HG03108 (cell line): ENCODE measurements at regions not wholly inside any gene's neighbourhood (a gene's known extent, or its start where the extent isn't known, plus 50 kb on each side); places are given as distances from the start of the nearest gene placed in this dataset.

Experiments
- ATAC-seq: cut with Tn5 transposase; IDR thresholded peaks from one replicate; pipeline ENCODE4 v1.9.1; 2021; ENCODE audit warnings: moderate library complexity; ENCODE audit not compliant: unreplicated experiment

GRCh38 chr10:104505521-104506042, 135.5 kb upstream of the SORCS3 start:
- ATAC-seq = no peak

- ATAC-seq = no peak
These were observed 131.1 kb upstream of the SORCS3 start for GRCh38 chr10:104509981-104510380.

DNA sequence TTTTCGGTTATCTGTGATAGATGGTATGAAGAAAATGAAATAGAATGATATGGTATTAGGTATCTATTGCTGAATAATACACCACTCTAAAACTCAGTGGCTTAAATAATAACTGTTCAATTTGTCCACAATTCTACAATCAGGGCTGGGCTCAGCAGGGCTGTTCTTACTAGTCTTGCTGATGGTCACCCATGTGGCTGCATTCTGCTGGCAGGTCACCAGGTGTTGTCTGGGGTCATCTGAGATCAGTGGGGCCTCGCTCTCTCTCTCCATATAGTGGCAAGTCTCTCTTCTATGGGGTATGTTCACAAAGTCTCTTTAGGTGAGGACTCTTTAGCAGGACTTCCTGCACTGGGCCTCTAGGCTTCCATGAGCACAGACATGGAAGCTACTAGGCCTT, 130.4 kb upstream of the SORCS3 start:
- no peak for ATAC-seq

GRCh38 chr10:104512800-104513199, 128.3 kb upstream of the SORCS3 start:
- ATAC-seq = no peak

- ATAC-seq = no peak
These were observed 125.4 kb upstream of the SORCS3 start for GRCh38 chr10:104515678-104516199.

DNA sequence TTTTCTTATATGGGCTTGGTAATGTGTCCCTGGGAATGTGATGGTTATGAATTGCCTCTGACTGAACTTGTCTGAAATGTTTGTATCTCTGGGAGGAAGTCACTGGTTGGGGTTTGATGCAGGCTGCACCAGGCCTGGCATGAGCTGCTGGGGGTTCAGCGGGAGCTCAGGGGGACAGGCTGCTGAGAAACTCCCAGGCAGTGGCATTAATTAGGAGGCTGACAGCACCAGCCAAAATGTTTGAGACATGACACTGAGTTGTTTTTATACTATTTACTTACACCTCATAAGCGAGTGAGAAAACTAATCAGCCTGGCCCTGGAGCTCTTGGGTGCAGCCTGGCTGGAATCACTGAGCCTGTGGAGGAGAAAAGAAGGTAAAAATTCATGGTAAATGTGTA, 124.1 kb upstream of the SORCS3 start:
- ATAC-seq = no peak

GRCh38 chr10:104517946-104518345, 123.1 kb upstream of the SORCS3 start:
- no peak for ATAC-seq

- ATAC-seq = no peak
These were observed 122.2 kb upstream of the SORCS3 start for GRCh38 chr10:104518891-104519290.

DNA sequence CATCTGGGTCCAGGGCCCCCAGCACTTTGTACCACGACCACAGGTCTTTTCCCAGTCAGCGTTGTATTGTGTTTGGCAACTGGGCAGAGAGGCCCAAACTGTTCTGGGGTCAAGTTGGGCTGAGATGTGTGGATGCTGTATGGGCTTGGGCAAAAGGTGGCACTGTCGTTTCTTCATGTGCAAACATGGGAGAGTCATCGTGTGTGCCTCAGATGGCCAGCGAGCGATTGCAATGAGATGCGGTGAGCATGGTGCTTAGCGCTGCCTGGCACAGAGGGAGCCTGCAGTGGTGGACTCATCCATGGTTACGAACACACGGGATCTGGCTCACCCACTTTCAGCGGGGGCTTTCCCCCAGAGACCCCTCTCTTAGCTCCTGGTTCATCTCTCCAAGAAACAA, 120.4 kb upstream of the SORCS3 start:
- ATAC-seq = no peak

DNA sequence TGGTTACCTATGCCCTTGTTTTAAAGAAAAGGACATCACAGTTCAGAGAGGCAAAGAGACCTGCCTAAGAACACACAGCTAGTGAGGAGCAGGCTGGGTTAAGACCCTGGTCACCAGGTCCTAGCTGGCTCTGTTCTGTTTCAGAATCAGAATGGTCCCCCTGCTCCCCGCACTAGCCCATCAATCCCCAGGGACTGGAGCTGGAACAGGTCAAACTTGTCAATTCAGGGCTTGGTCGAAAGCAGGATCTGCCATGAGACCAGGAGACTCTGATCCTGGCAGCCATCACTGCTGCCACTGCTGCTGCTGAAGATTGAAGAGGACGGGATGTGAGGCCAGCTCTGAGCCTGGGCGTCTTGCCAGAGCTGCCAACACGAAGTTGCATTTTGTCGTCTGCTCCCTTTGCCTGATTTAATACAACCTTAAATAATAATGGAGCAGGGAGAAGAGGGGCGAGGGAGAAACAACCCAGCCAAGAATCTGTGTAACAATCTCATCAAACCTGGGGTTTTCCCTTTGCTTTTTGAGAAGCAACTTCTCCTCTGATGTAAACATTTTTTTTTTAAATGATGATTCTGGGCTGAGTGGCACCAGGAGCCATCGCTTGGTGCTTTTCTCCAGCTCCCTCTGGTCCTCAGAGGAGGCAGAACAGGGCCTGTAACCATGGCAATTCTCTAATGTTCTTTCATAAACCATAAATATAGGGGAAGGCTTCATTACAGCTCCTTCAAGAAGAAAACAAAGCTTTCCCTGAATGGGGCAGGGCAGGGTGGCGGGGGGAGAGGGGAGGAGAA, 119.0 kb upstream of the SORCS3 start:
- ATAC-seq = no peak

GRCh38 chr10:104526188-104526587, 114.9 kb upstream of the SORCS3 start:
- no peak for ATAC-seq

DNA sequence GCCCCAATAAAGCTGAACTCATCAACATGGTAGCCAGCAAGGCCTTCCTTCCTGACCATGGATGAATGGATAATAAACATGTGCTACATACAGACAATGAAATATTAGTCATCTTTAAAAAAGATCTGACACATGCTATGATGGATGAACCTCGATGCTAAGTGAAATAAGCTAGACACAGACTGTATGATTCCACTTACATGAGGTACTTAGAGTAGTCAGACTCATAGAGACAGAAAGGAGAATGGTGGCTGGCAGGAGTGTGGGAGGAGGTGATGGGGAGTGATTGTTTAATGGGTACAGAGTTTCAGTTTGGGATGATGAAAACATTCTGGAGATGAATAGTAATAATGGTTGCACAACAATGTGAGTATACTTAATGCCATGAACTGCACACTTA, 114.1 kb upstream of the SORCS3 start:
- ATAC-seq = no peak

- ATAC-seq = no peak
These were observed 100.9 kb upstream of the SORCS3 start for GRCh38 chr10:104540181-104540580.

GRCh38 chr10:104541820-104542219, 99.3 kb upstream of the SORCS3 start:
- no peak for ATAC-seq

GRCh38 chr10:104546336-104546735, 94.8 kb upstream of the SORCS3 start:
- no peak for ATAC-seq

DNA sequence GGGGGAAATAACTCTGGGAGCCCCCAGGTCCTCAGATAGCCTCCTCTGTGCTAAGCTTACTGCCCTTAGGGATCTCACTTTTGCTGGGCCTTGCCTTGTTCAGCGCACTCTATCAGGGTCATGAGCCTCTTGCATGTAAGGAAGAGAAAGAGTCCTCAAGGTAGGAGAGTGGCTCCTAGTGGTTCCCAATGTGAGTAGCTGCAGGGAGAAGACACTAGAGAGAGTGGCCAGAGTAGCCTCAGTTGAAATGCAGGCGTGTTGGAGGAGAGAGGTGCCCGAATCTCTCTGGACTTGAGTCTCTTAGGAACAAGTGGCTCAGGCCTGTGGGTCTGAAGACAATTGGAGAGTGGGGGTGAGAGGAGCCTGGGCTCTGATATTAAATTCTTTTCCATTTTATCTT, 94.3 kb upstream of the SORCS3 start:
- ATAC-seq = no peak

DNA sequence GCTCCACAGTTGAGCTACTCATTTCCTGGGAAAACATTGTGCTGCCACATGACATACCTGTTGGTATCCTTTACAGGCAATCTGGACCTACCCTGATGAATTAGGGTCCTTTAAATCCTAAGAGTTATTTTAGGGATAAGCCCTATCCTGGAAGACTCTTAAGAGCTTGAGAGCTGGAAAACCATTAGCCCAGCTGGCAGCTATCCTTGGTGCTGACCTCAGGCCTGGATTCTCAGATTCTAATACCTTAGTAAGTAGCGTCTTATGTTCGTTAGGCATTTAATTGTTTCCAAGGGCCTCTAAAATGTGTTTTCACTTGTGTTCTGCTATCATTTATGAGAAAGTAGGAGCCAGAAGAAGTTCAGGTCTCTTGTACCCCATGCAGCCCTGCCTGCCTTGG, 93.0 kb upstream of the SORCS3 start:
- ATAC-seq = no peak

- ATAC-seq = no peak
These were observed 84.3 kb upstream of the SORCS3 start for GRCh38 chr10:104556831-104557230.

DNA sequence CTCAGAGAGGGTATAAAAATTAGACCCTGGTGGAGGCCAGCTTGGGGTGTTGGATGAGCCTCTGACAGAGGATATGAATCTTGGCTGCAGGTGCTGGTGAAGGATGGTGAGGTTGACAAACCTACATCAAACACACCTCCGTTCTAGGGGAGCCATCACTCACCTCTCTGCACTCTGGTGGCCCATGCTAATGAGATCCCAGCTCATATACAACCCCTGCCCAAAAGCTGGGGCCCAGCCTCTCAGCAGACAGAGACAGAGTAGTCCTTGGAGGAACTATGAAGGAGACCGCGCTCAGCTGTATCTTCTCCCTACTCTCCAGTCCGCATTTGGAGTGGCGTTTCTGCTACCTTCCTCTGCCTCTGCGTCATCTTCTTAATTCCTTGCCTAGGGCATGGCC, 83.1 kb upstream of the SORCS3 start:
- ATAC-seq = no peak

DNA sequence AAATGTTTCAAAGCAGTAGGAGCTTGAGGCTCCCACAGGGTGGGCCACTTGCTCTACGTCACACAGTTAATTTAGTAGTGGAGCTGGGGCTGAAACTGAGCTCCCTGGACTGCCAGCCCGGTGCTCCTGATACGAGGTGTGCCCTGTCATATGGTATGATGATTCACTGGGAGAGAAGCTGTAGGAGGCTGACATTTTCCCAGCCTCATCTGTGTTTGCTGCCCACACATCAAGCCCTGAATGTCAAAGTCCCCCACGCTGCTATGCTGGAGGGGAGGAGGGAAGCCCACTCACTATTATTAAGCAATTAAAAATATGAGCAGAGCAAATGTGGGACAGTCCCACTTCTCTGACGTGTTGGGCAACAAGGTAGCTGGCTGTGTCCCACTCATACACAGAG, 81.2 kb upstream of the SORCS3 start:
- ATAC-seq = no peak

DNA sequence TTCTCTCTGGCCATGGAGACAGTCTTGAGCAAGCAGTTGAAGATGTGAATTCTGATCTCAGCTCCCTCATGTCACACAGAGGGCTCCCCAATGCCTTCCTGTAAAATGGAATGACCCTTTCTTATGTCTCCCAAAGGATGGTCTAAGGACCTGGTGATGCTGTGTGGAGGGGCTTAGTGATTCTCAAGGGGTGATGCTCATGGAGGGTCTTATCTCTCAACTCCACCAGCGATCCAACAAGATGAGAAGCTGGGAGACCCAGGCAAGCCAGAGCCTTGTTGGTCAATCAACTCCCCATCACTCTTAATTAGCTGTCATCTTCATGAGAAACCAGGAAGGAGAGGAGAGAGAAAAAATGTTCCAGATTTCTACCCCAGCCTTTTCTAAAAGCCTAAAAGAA, 78.0 kb upstream of the SORCS3 start:
- no peak for ATAC-seq

GRCh38 chr10:104563548-104563947, 77.5 kb upstream of the SORCS3 start:
- ATAC-seq = no peak

GRCh38 chr10:104574427-104574826, 66.7 kb upstream of the SORCS3 start:
- ATAC-seq = no peak
